LNCAP (cell line): ENCODE measurements at regions not wholly inside any gene's neighbourhood (a gene's known extent, or its start where the extent isn't known, plus 50 kb on each side); places are given as distances from the start of the nearest gene placed in this dataset.

ENCODE experiments used
- CTCF ChIP-seq: fragments of 450-650 bp; IDR thresholded peaks from 2 replicates; pipeline ENCODE4 v1.5.1; 2017; ENCODE audit warnings: mild to moderate bottlenecking

DNA sequence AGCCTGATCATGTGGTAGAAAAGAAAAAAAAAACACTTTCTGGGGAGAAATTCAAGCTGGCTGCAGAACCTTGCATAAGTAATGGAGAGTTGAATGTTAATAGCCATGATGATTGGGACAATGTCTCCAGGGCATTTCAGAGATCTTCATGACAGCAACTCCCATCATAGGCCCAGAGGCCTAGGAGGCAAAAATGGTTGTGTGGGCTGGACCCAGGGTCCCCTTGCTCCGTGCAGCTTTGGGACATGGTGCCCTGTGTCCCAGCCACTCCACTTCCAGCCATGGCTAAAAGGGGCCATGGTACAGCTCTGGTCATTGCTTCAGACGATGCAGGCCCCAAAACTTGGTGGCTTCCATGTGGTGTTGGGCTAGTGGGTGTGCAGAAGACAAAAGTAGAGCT lies 1170.9 kb downstream of the C4orf33 start:
- no peak for TF ChIP-seq CTCF

DNA sequence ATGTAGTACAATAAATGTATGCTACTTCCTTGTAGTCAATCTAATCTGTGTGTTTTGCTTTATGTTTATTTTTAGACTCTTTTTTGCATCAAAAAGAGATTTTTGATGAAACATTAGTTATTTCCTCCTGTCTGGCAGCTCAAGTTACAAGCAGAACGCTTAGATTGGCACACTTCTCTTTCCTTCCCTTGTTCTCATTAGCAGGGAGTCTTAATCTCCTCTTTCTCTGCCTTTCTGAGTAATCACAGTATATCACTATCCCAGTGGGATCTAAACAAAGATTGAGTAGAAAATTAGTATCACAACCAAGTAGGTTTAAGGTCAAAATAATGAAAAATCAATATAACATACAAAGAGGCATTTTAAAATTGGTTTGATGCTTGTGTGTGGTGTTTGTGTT lies 1192.6 kb downstream of the C4orf33 start:
- no peak for TF ChIP-seq CTCF

- no peak for TF ChIP-seq CTCF
Measured at GRCh38 chr4:130293692-130294091, 1197.7 kb downstream of the C4orf33 start.

- no peak for TF ChIP-seq CTCF
Measured at GRCh38 chr4:130296448-130296847, 1200.5 kb downstream of the C4orf33 start.

- no peak for TF ChIP-seq CTCF
Measured at GRCh38 chr4:130306566-130306965, 1210.6 kb downstream of the C4orf33 start.

DNA sequence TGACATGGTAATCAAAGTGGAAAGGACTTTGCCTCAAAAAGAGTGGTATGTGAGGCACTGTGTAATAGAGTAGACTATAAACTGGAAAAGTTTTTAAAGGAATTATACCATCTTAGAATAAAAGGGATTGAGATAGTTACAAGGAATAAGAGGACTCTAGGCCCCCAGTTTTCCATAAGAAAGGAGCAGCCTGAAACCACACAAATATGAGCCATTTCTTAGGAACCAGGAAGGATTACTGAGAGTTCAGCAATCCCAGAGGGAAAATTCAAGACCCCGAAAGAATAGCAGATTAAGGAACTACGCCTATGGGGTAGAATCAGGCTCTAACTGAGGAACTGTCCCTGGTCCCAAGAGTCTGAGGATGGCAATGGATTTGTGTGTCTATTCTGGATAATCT lies 1213.3 kb downstream of the C4orf33 start:
- no peak for TF ChIP-seq CTCF

- no peak for TF ChIP-seq CTCF
Measured at GRCh38 chr4:130322439-130322838, 1226.5 kb downstream of the C4orf33 start.

DNA sequence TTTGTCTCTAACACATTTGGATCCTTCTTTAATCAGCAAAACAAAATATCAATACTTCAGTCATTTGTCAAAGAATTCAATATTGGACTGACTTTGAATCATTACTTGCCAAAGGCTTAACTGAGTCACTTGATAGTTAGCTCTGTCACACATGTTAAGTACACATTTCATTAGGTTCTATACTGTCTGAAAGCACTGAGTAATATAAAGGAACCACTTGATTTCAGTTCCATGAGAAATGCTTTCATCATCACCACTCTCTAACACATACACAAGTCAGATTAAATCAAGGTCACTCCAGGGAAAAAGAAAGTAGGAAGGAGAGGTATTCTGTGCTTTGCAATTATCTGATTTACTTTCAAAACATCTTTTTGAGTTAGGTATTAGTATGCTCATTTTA lies 1233.1 kb downstream of the C4orf33 start:
- no peak for TF ChIP-seq CTCF
